GM19025 (cell line): ENCODE measurements at regions not wholly inside any gene's neighbourhood (a gene's known extent, or its start where the extent isn't known, plus 50 kb on each side); places are given as distances from the start of the nearest gene placed in this dataset.

Experiments used
- ATAC-seq: cut with Tn5 transposase; IDR thresholded peaks from one replicate; pipeline ENCODE4 v1.9.1; 2021; ENCODE audit warnings: mild to moderate bottlenecking, low read depth, moderate library complexity; ENCODE audit not compliant: unreplicated experiment

DNA sequence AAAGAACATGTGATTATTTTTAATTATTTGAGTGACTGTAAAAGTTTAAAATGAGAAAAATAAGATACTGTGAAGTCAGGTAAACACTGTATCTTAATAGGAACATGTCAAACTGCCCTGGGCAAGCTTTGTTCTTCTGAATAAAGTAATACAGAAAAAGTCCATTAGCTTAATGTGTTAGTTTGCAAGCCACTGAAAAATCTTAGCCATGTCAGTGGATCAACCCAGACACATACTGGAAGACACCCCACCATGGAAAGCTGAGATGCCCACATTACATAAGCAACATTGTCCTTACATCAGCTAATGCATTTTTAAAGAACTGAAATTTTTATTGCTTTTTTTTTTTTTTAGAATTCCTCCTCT is 155.2 kb downstream of the BBOX1 start:
- no peak for ATAC-seq

DNA sequence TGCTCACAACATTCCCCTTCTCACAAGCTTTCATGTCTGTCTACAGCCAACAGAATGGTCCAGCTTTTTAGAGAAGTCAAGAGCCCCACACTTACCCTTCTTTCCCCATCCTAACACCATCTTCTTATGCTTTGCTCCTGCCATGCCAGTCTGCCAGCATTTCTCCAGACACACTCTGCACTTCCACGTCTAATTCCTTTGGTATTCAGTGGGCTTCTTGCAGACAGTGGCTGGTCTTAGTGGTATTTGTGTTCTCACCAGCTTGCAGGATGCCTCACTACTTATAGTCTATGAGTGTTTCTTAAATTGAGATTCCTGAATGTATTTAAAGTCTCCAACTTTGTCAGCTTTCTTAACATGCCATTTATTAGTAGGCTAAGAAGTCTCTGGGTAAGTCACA is 154.4 kb downstream of the BBOX1 start:
- ATAC-seq = no peak

DNA sequence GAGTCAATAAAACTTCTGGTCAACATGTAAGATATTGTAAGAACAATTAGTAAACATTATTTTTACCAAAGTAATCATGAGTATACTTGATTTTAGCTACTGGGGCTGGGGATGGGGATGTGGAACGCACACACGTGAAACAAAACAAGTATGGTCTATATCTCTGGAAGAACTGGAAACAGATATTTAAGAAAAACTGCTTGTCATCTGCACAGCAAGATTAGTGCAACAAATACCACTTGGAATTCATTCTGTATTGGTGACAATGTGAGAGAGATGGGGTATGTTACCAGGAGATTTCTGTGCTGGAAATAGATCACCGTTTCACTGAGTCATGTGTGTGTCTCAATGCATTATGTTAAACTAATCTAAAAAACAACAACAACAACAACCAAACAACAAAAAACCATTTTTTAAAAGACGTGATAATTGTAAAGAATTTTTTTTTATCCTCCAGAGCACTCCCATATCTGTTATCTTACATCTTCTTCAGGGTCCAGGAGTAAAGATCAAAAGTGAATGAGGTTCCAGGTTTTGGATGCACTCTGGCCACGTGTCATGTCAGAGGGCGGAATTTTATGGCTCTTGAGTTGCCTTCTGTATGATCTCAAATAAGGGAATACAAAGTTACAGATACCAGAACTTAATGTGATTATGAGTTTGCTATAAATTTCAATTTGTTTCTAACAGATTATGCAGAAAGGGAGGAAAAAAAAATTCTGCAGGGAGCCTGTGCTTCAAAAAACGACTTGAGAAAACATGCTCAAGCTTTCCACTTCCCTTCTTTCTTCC is 153.0 kb downstream of the BBOX1 start:
- no peak for ATAC-seq

DNA sequence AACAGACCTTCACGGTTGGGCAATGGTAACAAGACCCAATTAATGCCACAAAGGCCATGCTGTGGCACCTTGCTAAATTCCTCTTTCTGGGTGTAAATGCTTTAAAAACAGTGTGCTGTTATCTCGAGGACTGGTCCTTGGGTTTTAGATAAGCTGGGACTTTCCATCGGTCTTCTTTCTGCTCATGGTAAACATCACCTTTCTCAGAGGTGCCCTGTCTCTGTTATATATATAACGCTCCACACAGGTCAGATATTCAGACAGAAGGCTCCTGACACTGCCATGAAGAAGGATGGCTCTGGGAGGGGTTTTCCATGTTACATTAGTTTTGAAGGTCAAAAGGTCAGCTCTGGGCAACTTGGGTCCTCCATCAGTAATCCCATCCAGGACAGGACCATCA is 151.6 kb downstream of the BBOX1 start:
- ATAC-seq = no peak

DNA sequence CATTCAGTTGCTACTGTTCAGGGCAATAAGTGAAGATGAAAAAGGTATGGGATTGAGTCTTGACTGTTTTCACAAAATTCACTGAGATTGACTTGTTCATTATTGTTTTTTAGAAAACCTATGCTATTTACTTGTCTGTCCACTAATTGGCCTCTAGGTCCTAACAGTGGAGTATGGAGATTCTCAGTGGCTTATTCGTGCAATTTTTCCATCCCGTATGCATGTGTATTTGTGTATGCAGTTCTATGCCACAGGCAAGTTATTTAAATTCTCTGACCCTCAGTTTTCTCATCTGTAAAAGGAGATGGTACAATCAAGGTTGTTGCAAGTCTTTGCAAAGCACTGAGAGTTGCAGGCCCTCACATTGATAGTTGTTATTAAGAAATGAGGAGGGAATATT is 151.0 kb downstream of the BBOX1 start:
- no peak for ATAC-seq

DNA sequence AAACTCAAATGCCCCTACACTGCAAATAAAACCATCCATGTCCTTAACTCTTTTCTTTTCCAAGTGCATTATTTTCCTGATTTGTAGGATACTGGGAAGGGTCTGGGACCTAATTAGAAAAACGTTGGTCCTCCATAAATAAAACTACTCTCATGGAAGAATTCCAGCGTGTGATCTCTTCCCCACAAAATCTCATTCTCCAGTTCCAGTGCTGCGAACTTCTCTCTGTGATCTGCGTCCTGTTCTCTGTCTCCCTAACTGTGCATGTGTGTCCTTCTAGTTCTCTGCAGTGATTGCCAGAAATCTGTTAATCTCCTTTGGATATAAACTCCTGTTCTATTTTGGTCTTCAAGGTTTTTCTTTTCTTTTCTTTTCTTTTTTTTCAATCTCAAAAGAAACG is 148.1 kb downstream of the BBOX1 start:
- ATAC-seq = no peak

DNA sequence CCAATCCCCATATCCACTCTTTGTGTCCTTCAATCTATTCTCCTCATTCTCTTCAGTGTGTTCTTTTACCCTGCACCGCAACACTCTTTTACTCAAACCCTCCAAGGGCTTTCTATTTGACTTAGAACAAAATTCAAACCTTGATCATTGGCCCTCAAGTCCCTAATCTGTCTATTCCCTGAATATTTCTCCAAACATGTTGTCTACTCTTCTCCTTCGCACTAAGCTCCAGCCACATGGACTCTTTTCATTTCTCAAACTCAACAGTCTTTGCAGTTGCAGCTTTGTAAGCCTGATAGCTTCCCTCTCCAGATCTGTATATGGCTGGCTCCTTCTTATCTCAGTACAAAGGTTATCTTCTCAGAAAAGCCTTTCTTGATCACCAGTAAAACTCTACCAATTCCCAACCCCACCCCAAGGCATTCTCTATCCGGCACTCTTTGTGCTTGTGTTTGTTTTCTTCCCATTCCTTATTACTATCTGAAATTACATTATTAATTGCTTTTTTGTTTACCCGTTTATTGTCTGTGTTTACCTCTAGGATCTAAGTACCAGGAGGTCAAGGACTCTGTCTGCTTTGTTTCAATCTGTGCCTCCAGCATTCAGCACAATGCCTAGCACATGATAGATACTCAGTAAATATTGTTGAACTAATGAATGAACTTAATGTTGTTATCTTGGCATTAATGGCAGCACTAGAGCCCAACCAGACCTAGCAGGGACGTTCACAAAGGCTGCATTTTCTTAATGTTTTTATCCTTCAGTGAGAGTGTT is 147.4 kb downstream of the BBOX1 start:
- ATAC-seq = no peak

DNA sequence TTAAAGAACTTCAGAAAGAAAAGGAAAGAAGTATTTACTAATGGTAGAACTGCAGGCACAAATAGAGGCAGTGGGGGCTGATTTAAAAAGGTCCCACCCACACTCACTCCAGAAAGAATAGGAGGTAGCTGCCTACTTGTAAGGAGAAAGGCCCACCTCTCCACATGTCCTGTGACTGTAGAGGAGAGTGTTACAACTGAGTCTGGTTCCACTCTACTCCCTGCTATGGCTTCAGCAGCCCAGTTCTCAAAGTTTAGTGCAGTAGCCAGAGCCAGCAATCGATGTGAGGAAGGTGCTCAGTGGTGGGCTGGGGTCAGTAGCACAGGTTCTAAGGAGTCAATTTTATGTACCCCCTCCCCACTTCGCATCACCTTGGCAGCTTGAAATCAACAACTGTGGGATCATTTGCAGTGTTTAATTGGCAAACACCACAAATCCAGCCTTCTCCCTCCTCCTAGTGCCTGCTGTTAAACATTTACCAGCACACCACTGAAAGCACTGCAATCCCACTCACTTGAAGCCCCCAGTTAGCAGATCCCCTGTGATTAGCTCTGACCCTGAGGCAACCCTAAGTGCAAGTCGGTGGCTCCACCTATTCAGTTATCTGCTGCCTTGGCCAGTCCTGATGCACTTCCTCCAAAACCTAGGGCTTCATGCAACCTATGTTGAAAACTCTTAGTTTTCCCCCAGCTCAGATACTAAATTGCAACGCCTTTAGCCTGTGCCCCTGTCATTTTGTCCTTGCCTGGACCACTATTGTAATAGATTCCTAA is 146.6 kb downstream of the BBOX1 start:
- no peak for ATAC-seq

DNA sequence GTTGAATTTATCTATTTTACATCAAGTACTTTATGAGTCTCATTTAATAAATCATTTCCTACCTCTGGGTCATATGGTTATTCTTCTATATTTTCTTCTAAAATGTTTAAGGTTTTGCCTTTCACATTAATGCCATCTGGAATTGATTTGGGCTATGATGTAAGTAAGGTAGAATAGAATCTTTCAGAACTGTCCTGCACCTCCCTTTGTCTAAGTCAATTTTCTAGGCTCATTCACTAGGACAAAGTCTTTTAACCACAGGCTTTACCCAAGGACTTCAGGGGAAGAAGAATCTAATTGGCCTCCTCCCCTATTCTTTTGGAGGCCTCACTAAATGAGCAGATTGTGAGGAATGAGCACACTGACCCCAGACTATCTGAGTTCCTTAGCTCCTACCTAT is 146.0 kb downstream of the BBOX1 start:
- ATAC-seq = no peak

DNA sequence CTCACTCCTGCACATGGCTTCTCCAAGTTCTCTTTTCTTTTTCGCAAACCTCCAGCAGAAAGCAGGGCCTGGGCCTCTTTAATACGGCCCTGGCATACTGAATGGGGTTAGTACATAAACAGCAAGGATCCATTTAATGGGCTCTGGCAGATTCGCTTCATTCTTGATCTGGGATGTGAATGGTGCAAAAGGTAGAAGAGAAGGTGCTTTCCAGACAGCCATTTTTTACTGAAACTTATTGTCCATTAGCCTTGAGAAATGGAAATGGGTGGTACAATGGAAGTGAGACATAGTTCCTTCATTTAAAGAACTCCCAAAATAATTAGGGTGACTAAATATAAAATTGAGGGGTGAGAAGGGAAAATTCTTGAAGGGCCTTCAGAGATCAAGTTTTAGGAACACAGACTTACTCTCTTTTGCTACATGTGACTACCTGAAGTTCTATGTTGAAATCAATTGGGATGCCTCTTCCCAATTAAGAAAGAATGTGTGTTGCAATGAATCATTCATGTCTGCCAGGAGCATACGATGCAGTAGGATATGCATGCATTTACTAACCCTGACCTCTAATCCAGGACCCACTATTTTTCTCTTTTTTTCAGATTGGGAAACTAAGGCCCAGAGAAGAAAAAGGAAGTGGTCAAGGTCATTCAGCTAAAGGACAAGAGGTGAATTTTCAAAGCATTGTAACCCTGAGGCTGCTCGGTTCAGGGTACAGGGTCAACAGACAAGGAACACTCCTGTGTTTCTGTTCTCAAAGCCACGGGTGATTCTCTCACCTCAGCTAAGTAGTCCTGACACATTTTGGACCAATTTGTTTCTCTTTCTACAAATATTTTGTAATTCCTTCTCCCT is 144.1 kb downstream of the BBOX1 start:
- no peak for ATAC-seq

DNA sequence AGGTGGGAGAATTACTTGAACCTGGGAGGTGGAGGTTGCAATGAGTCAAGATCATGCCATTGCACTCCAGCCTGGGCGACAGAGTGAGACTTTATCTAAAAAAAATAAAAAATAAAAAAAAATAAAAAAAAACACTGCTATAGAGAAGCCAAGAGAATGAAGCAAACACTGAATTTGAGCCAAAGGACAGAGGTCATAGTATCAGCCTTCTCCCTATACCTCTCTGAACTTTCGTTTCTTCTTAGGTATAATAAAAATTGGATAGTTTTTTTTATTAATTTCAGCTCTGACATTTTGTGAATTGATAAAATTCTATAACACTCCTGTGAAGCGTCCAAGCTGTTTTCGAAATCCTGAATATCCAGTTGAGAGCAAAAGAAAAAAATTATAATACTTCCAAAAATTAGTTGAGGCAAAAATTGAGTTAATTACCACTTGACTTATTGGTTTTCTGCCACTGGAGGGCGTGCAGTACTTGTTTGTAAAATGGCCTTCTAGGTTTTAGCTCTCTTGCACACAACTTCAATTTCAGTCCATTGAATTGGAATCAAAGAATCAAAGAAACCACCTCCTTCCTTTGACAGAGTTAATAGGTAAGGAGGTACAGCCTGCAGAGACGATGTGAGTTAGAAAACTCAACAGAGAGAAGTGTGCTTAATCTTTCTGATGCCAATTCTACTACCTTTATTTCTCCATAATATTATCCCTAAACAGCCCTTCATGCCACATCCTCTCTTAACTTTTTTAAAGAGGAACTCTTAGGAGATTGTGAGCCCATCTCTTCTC is 143.2 kb downstream of the BBOX1 start:
- ATAC-seq = no peak

DNA sequence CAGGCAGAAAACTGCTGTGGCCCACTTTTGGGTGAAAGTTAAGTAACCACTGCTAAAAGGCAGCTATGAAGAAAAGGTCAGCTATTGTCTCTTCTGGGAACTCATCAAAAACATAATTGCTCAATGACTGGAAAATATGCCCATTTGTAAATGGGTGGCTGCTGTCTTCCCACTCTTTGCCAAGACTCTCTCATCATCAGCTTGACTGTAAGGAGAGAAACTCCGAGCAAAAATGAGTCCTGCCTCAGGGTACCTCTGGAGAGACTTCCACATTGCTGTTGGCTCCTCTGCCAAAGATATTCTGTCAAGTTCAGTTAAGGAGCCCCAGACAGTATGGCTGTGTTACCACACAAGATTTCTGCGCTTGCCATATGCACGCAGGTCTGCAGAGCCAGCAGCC is 138.7 kb downstream of the BBOX1 start:
- ATAC-seq = no peak

DNA sequence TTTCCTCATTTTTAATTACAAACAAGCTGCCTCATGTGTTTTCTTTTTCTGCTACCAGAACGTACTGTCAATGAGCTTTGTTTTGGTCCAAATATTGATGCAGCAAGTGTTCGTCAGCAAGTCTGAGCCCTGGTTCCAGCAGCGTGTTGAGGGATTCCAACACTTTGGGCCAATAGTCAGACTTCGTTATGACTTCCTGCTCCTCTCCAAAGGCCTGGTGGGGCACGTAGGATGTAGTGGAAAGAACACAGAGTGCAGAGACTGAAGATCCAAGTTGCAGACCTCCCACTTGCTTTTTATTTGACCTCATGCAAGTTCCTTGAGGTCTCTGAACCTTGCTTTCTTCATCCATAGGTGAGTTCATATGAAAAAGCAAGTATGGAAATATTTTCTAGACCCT is 138.2 kb downstream of the BBOX1 start:
- ATAC-seq = no peak
